ENCODE measurements at regions not wholly inside any gene's neighbourhood (a gene's known extent, or its start where the extent isn't known, plus 50 kb on each side); places are given as distances from the start of the nearest gene placed in this dataset.

GRCh38 chr18:75525331-75525730 lies 97.8 kb upstream of the SMIM21 start:
- TF ChIP-seq CTCF (IDR thresholded peaks at IDR 0.05; ENCODE audit: low read length) (no peak), EZH2 (optimal IDR thresholded peaks at IDR 0.05; ENCODE audit: low read depth, low read length) (no peak), EZH2phosphoT487 (IDR thresholded peaks at IDR 0.05; ENCODE audit: low read length) (no peak)
